CD4-positive, alpha-beta T cell treated with Interleukin-12 subunit alpha and Interleukin-12 subunit beta, for 1 hour (primary cell): ENCODE measurements at regions not wholly inside any gene's neighbourhood (a gene's known extent, or its start where the extent isn't known, plus 50 kb on each side); places are given as distances from the start of the nearest gene placed in this dataset.

Source experiments
- DNase-seq: peaks from one replicate; pipeline ENCODE4 v3.0.0-alpha.2; 2020

GRCh38 chr4:35614120-35614519 is 630.2 kb downstream of the ARAP2 start:
- no peak for DNase-seq

GRCh38 chr4:35639929-35640328 is 604.4 kb downstream of the ARAP2 start:
- DNase-seq = no peak

GRCh38 chr4:35643661-35644060 is 600.7 kb downstream of the ARAP2 start:
- DNase-seq = no peak

GRCh38 chr4:35644591-35644990 is 599.7 kb downstream of the ARAP2 start:
- DNase-seq = no peak

- DNase-seq = no peak
Measured at GRCh38 chr4:35649011-35649410, 595.3 kb downstream of the ARAP2 start.

GRCh38 chr4:35649778-35650177 is 594.5 kb downstream of the ARAP2 start:
- DNase-seq = no peak

- DNase-seq = no peak
Measured at GRCh38 chr4:35652197-35652596, 592.1 kb downstream of the ARAP2 start.

- DNase-seq = no peak
Measured at GRCh38 chr4:35653451-35653850, 590.9 kb downstream of the ARAP2 start.

GRCh38 chr4:35673137-35673536 is 571.2 kb downstream of the ARAP2 start:
- DNase-seq = no peak

- no peak for DNase-seq
Measured at GRCh38 chr4:35684755-35685154, 559.6 kb downstream of the ARAP2 start.

GRCh38 chr4:35689870-35690269 is 554.4 kb downstream of the ARAP2 start:
- no peak for DNase-seq

- no peak for DNase-seq
Measured at GRCh38 chr4:35690271-35690670, 554.0 kb downstream of the ARAP2 start.

- DNase-seq = no peak
Measured at GRCh38 chr4:35695003-35695402, 549.3 kb downstream of the ARAP2 start.

GRCh38 chr4:35695421-35695820 is 548.9 kb downstream of the ARAP2 start:
- no peak for DNase-seq

- DNase-seq = no peak
Measured at GRCh38 chr4:35697210-35697736, 547.0 kb downstream of the ARAP2 start.

- DNase-seq = no peak
Measured at GRCh38 chr4:35700663-35701062, 543.7 kb downstream of the ARAP2 start.

GRCh38 chr4:35709080-35709479 is 535.2 kb downstream of the ARAP2 start:
- no peak for DNase-seq

GRCh38 chr4:35710343-35710742 is 534.0 kb downstream of the ARAP2 start:
- no peak for DNase-seq

- DNase-seq = no peak
Measured at GRCh38 chr4:35711127-35711526, 533.2 kb downstream of the ARAP2 start.

- DNase-seq = no peak
Measured at GRCh38 chr4:35723973-35724372, 520.3 kb downstream of the ARAP2 start.

- DNase-seq = no peak
Measured at GRCh38 chr4:35725131-35725530, 519.2 kb downstream of the ARAP2 start.

GRCh38 chr4:35730414-35730813 is 513.9 kb downstream of the ARAP2 start:
- no peak for DNase-seq

- DNase-seq = no peak
Measured at GRCh38 chr4:35734381-35735098, 509.8 kb downstream of the ARAP2 start.

GRCh38 chr4:35739308-35739707 is 505.0 kb downstream of the ARAP2 start:
- no peak for DNase-seq

GRCh38 chr4:35754047-35754446 is 490.3 kb downstream of the ARAP2 start:
- DNase-seq = no peak
